Activated CD4-positive, alpha-beta T cell treated with anti-CD3 and anti-CD28 coated beads, Interleukin-2, amount 10 ng/mL, durations not matched to agents 7 days and 5 days (primary cell): ENCODE measurements at regions not wholly inside any gene's neighbourhood (a gene's known extent, or its start where the extent isn't known, plus 50 kb on each side); places are given as distances from the start of the nearest gene placed in this dataset.

ENCODE experiments used
- CTCF ChIA-PET: fragments of 350-600 bp; sonication (Branson Sonifier 250); formaldehyde crosslinking; loops from one replicate; lab custom pipeline; 2021; ENCODE audit warnings: antibody characterized with exemption; lab: Charles Lee
- POLR2A ChIA-PET: fragments of 350-600 bp; sonication (Branson Sonifier 250); formaldehyde crosslinking; loops from one replicate; lab custom pipeline; 2021; ENCODE audit warnings: antibody characterized with exemption; lab: Charles Lee
- DNase-seq: peaks from one replicate; pipeline ENCODE4 v3.0.0-alpha.2; 2020
- H3K27ac Mint-ChIP-seq: one replicate; pipeline ENCODE4 v1.8.0; 2021; ENCODE audit warnings: mild to moderate bottlenecking, moderate library complexity, mixed read lengths
- H3K27me3 Mint-ChIP-seq: one replicate; pipeline ENCODE4 v1.8.0; 2021; ENCODE audit warnings: mixed read lengths
- H3K36me3 Mint-ChIP-seq: one replicate; pipeline ENCODE4 v1.8.0; 2021; ENCODE audit warnings: low read depth, mixed read lengths
- H3K4me1 Mint-ChIP-seq: one replicate; pipeline ENCODE4 v1.8.0; 2021; ENCODE audit warnings: mixed read lengths
- H3K4me3 Mint-ChIP-seq: one replicate; pipeline ENCODE4 v1.8.0; 2021; ENCODE audit warnings: mild to moderate bottlenecking, moderate library complexity, mixed read lengths
- H3K9me3 Mint-ChIP-seq: one replicate; pipeline ENCODE4 v1.8.0; 2021; ENCODE audit warnings: mixed read lengths

DNA sequence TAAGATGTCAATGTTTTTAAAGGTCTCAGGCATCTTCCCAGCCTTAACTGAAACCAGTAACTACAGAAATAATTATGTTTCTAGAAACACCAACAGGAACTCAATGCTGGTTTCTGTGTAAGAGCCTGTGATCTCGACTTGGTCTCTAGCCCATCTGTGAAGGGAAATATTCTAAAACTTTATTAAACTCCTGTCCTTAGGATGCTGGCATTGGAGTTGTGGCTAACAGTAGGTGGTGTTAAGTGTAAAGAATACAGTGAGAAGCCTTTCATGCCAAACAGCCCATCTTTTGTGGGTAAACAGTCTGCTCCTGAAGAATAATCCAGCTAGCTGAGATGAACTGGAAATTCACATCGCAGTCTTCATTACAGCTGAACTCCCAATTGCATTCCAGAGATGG, 133.2 kb downstream of the ADAMTS15 start:
- Mint-ChIP-seq H3K4me3 (no peak overlapping the region), H3K4me1 (no peaks in the 10 kb centered on the region), H3K27me3 (no peaks in the 10 kb centered on the region), H3K9me3 (no peaks in the 10 kb centered on the region), H3K36me3 (no peaks in the 10 kb centered on the region), H3K27ac (no peak overlapping the region)
- ChIA-PET CTCF (interaction anchor here (0.9 kb wide), 1 partner anchor 9 kb away, joined by 3 read pairs; no protein-coding TSS in a partner anchor), POLR2A (no interaction called here)
- DNase-seq = no peak

DNA sequence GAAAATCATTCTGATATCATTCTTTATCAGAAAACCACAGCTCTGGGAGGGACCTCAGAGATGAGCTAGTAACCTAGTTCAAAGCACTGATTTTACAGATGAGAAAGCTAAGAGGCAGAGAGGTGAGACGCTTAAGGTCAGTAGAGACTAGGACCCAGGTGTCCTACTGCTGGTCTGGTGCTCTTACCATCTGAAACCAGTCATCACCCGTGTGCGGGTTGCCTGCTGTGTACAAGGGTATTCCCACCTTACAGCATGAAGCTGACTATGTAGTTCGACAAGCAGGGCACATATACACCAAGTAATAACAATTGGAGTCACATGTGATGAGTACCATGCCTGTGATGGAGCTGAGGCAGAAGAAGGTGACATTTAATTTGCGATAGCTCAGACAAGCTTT, 133.7 kb downstream of the ADAMTS15 start:
- H3K27ac Mint-ChIP-seq = no peak overlapping the region
- ChIA-PET CTCF (interaction anchor here (0.9 kb wide), 1 partner anchor 10 kb away, joined by 3 read pairs; no protein-coding TSS in a partner anchor), POLR2A (no interaction called here)
- no peaks in the 10 kb centered on the region for H3K27me3 Mint-ChIP-seq
- H3K4me3 Mint-ChIP-seq = no peak overlapping the region
- DNase-seq = no peak
- no peaks in the 10 kb centered on the region for H3K9me3 Mint-ChIP-seq
- no peaks in the 10 kb centered on the region for H3K4me1 Mint-ChIP-seq
- no peaks in the 10 kb centered on the region for H3K36me3 Mint-ChIP-seq

DNA sequence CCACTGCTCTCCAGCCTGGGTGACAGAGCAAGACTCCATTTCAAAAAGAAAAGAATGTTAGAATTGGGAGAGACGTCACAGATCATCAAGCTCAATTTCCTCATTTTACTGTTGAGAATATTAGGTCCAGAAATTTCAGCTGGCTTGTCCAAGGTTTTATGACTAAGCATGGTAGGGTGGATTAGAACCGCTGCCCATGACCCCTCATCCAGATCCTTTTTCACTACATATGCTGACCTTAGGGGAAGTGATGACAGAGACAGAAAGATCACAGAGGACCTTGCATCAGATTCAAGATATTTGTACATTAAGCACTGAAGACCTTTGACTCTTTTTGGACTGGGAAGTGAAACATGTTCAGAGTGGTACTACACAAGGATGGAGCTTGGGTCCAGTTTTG, 134.5 kb downstream of the ADAMTS15 start:
- Mint-ChIP-seq H3K9me3 (no peaks in the 10 kb centered on the region), H3K27me3 (no peaks in the 10 kb centered on the region), H3K36me3 (no peaks in the 10 kb centered on the region), H3K27ac (no peak overlapping the region), H3K4me1 (no peaks in the 10 kb centered on the region), H3K4me3 (no peak overlapping the region)
- ChIA-PET POLR2A (no interaction called here), CTCF (no interaction called here)
- no peak for DNase-seq

DNA sequence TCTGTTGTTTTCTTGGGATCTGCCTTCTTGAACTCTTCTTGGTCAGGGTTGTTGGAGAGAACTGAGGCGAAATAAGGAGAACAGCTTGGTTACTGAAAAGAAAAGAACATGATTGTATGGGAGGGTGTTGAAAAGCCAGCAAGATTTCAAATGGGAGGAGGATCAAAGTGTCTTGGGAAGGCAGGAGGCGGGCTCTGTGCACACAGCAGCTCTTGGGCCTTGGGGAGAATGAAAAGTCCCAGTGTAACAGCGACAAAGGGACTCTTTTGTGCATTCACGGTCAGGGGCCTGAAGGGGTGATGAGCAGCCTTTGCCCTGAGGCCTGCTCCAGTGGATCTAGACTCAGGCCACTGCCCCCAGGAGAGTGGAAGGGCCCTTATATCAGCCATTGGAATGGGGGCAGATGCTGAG, 135.4 kb downstream of the ADAMTS15 start:
- H3K4me1 Mint-ChIP-seq = no peaks in the 10 kb centered on the region
- H3K4me3 Mint-ChIP-seq = no peak overlapping the region
- DNase-seq = no peak
- H3K9me3 Mint-ChIP-seq = no peaks in the 10 kb centered on the region
- POLR2A ChIA-PET = no interaction called here
- no peaks in the 10 kb centered on the region for H3K36me3 Mint-ChIP-seq
- no peaks in the 10 kb centered on the region for H3K27me3 Mint-ChIP-seq
- CTCF ChIA-PET = no interaction called here
- H3K27ac Mint-ChIP-seq = no peak overlapping the region

DNA sequence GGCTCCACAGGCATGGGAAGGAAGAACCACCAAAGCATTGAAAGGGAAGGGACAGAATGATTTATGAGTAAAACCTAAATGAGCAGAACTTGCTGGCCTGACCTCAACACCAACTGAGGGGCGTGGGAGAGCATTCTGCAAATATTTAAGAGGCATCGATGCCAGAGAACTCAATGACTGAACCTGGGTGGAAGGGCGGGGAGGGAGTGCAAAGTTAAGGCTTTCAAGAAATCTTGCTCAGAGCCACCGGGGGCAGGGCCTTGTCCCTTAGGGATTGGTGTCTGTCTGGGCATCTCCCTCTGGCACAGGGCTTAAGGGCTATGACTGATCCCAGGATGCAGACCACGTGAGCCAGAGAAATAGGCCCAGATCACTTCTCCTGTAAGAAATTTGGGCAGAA, 137.1 kb downstream of the ADAMTS15 start:
- CTCF ChIA-PET = no interaction called here
- DNase-seq = no peak
- H3K4me3 Mint-ChIP-seq = no peak overlapping the region

DNA sequence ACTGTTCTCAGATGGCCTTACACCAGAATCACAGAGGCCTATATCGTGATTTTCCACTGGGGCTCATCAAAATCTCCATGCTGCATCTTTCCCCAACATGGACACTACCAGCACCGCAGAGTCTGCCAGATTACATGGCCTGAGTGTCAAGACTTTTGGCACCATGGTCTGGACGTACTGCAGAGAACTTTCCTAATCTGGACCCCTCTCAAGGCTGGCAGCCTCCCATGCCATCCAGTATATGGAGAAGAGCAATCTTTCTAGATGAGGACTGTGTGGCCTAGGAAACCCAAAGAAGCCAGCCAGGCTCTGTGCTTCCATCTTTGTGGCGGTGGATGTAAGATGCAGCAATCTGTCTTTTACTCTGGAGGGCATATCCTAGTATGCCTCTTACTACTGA, 139.2 kb downstream of the ADAMTS15 start:
- no peak for DNase-seq
- CTCF ChIA-PET = interaction anchor here (0.6 to 1.3 kb wide), 2 partner anchors 21 to 164 kb away, joined by 3 read pairs; no protein-coding TSS in a partner anchor
- H3K27ac Mint-ChIP-seq = no peak overlapping the region

More for the DNA sequence above, 137.1 kb downstream of the ADAMTS15 start:
- H3K27me3 Mint-ChIP-seq = peaks cover 3% of the 10 kb centered on the region
- no peaks in the 10 kb centered on the region for H3K4me1 Mint-ChIP-seq
- no peaks in the 10 kb centered on the region for H3K9me3 Mint-ChIP-seq
- no peak overlapping the region for H3K27ac Mint-ChIP-seq
- POLR2A ChIA-PET = no interaction called here
- no peaks in the 10 kb centered on the region for H3K36me3 Mint-ChIP-seq

DNA sequence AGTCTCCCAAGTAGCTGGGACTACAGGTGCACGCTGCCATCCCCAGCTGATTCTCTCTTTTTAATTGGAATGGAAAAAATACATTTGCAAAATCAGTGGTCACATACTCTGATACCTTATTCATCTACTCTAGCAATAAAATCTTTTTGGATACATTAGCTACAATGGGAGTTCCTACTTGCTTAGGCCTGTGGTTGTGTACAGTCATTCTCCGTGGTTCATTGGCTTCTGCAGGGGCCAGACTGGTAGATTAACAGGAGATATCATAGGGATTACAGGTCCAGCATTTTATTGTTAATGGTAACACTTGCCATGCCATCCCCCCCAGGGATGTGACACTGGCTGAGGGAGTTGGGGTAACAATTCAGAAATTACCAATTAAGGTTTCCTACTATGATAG, 140.0 kb downstream of the ADAMTS15 start:
- CTCF ChIA-PET = no interaction called here
- H3K27me3 Mint-ChIP-seq = peaks cover 5% of the 10 kb centered on the region
- POLR2A ChIA-PET = no interaction called here
- H3K4me3 Mint-ChIP-seq = no peak overlapping the region
- no peak overlapping the region for H3K27ac Mint-ChIP-seq
- DNase-seq = no peak
- H3K9me3 Mint-ChIP-seq = no peaks in the 10 kb centered on the region
- no peaks in the 10 kb centered on the region for H3K36me3 Mint-ChIP-seq
- H3K4me1 Mint-ChIP-seq = no peaks in the 10 kb centered on the region

More for the DNA sequence above, 139.2 kb downstream of the ADAMTS15 start:
- Mint-ChIP-seq H3K4me1 (no peaks in the 10 kb centered on the region), H3K27me3 (peaks cover 5% of the 10 kb centered on the region), H3K36me3 (no peaks in the 10 kb centered on the region), H3K9me3 (no peaks in the 10 kb centered on the region), H3K4me3 (no peak overlapping the region)
- POLR2A ChIA-PET = no interaction called here

DNA sequence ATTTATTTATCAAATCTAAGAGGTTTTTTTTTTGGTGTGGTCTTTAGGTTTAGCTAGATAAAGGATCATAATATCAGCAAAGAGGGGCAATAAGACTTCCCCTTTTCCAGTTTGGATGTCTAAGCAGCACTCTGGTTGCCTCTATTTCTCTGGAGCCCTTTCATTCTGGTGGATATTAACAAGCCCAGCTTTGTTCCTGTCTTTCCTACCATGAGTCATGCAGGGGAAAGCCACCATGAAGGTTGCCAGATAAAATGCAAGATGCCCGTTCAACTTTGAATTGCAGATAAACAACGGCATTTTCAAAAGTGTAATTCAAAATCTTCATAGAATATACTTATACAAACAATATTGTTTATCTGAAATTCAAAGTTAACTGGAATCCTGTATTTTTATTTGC, 143.6 kb downstream of the ADAMTS15 start:
- peaks cover 5% of the 10 kb centered on the region for H3K27me3 Mint-ChIP-seq
- H3K9me3 Mint-ChIP-seq = no peaks in the 10 kb centered on the region
- CTCF ChIA-PET = no interaction called here
- no peak overlapping the region for H3K4me3 Mint-ChIP-seq
- DNase-seq = no peak
- no peaks in the 10 kb centered on the region for H3K36me3 Mint-ChIP-seq
- no peak overlapping the region for H3K27ac Mint-ChIP-seq
- POLR2A ChIA-PET = no interaction called here
- H3K4me1 Mint-ChIP-seq = no peaks in the 10 kb centered on the region

DNA sequence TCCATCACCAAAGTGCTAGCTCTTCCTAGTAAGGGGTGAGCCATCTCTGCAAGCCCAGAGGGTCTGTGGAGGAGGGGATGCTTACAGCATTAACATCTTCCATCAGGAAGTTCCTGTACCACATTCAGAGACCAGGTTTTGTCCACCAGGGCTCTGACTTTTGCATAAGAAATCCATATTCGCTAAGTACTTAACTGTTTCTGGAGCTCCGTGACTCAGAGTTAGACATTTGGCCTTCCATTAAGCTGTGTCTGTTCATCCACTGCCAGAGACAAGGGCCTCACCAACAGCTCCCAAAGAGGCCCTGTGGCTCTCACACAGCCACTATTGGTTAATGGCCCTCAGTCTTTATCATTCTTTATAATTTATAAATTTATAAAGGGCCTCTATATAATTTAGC, 144.6 kb downstream of the ADAMTS15 start:
- CTCF ChIA-PET = no interaction called here
- H3K9me3 Mint-ChIP-seq = no peaks in the 10 kb centered on the region
- no peaks in the 10 kb centered on the region for H3K4me1 Mint-ChIP-seq
- DNase-seq = no peak
- POLR2A ChIA-PET = no interaction called here
- H3K27me3 Mint-ChIP-seq = peaks cover 5% of the 10 kb centered on the region
- no peak overlapping the region for H3K27ac Mint-ChIP-seq
- no peak overlapping the region for H3K4me3 Mint-ChIP-seq
- H3K36me3 Mint-ChIP-seq = no peaks in the 10 kb centered on the region

DNA sequence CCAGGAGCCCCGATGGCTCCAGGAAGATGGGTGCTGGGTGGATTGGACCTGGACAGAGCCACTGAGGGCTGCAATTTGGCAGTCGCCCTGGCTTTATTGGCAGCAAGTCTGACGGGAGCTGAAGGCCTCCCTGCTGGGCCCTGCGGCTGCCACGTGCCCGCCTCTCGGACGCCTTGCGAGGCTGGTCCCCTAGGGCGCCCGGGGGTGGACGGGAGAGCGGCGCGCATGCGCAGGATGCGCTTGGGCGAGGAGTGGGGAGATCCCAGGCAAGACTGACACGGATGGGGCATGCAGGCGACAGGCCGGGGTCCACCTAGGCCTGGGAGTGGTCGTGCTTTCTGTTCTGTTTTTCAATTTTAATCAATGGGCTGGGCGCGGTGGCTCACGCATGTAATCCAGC, 150.0 kb downstream of the ADAMTS15 start:
- no peak for DNase-seq
- Mint-ChIP-seq H3K27me3 (no peaks in the 10 kb centered on the region), H3K4me3 (no peak overlapping the region), H3K9me3 (no peaks in the 10 kb centered on the region), H3K27ac (no peak overlapping the region), H3K36me3 (no peaks in the 10 kb centered on the region), H3K4me1 (no peaks in the 10 kb centered on the region)
- ChIA-PET CTCF (no interaction called here), POLR2A (no interaction called here)

DNA sequence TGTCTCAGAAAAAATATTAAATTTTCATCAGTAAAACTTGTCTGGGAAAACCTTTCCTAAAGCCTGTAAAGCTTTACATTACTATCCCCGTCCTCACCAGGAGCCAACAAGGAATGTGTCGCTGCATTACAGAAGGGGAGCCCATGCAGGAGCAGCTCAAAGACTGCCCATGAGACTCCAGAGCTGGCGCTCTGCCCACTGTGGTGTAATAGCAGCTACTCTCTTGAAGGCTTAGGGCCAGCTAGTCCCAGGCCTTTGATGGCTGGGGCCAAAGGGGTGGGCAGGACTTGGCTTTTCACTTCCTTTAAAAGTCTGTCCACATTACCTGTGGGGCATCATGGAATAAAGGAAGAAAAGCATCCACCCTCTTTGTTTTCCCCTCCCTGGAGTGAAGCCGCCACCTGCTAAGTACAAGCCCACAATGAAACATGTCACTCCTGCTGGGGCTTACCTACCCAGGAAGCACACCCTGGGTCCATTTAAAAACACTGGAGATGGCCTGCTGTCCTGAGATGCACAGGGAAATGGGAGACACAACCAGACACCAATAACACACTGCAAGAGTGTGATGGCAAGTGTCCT, 150.7 kb downstream of the ADAMTS15 start:
- ChIA-PET CTCF (interaction anchor here (0.7 kb wide), 1 partner anchor 158 kb away, joined by 3 read pairs; no protein-coding TSS in a partner anchor), POLR2A (no interaction called here)
- DNase-seq = no peak
- Mint-ChIP-seq H3K4me3 (no peak overlapping the region), H3K36me3 (no peaks in the 10 kb centered on the region), H3K27ac (no peak overlapping the region), H3K9me3 (no peaks in the 10 kb centered on the region), H3K27me3 (no peaks in the 10 kb centered on the region), H3K4me1 (no peaks in the 10 kb centered on the region)

DNA sequence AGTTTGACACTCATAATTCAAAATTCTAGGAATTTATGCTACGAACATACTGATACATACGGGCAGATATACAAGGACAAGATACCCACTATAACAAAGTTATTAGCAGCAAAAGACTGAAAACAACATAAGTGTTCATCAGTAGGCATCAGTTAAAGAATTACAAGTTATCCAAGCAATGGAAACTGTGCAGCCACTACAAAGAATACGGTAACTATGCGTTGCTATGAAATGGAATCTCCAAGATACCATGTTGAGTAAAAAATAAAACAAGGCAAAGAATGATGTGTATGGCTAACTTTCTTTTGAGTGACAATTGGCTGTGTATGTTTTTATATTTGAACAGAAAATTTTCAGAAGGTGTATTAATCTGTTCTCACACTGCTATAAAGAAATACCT, 151.7 kb downstream of the ADAMTS15 start:
- ChIA-PET POLR2A (no interaction called here), CTCF (interaction anchor here (0.7 kb wide), 1 partner anchor 159 kb away, joined by 3 read pairs; no protein-coding TSS in a partner anchor)
- H3K36me3 Mint-ChIP-seq = no peaks in the 10 kb centered on the region
- no peak overlapping the region for H3K27ac Mint-ChIP-seq
- H3K4me3 Mint-ChIP-seq = no peak overlapping the region
- DNase-seq = no peak
- no peaks in the 10 kb centered on the region for H3K27me3 Mint-ChIP-seq
- no peaks in the 10 kb centered on the region for H3K9me3 Mint-ChIP-seq
- no peaks in the 10 kb centered on the region for H3K4me1 Mint-ChIP-seq

DNA sequence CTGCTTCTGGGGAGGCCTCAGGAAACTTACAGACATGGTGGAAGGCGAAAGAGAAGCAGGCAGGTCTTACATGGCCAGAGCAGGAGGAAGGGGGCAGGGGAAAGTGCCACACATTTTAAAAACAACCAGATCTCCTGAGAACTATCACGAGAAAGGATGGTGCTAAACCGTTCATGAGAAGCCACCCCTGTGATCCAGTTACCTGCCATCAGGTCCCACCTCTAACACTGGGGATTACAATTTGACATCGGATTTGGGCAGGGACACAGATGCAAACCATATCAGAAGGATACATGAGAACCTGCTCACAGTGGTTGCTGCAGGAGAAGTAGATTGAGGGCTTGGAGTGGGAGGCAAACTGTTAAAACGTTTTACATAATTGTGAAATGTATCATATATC, 152.2 kb downstream of the ADAMTS15 start:
- ChIA-PET CTCF (no interaction called here), POLR2A (no interaction called here)
- H3K27me3 Mint-ChIP-seq = no peaks in the 10 kb centered on the region
- DNase-seq = no peak
- no peaks in the 10 kb centered on the region for H3K4me1 Mint-ChIP-seq
- no peak overlapping the region for H3K27ac Mint-ChIP-seq
- H3K9me3 Mint-ChIP-seq = no peaks in the 10 kb centered on the region
- no peaks in the 10 kb centered on the region for H3K36me3 Mint-ChIP-seq
- no peak overlapping the region for H3K4me3 Mint-ChIP-seq

DNA sequence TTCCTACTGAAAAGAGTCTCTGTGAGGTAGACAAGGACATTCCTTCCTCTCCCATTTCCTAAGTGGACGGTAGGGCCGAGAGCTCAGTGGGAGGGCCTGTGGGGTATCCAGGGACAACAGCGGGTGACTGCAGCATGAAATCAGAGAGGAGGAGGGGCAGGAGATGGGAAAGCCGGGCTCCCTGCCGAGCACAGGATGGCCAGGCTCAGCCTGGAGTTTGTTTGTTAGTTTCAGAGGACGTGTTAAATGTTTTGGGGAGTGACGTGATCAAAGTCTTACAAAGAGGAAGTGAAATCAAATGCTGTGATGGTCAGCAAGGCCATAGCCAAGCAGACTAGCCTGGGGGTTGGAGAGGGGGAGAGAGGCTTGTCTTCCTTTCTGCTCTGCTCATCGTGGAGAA, 152.7 kb downstream of the ADAMTS15 start:
- Mint-ChIP-seq H3K4me1 (no peaks in the 10 kb centered on the region), H3K4me3 (no peak overlapping the region), H3K9me3 (no peaks in the 10 kb centered on the region), H3K27me3 (no peaks in the 10 kb centered on the region), H3K36me3 (no peaks in the 10 kb centered on the region), H3K27ac (no peak overlapping the region)
- POLR2A ChIA-PET = no interaction called here
- CTCF ChIA-PET = no interaction called here
- DNase-seq = no peak
